ENCODE measurements at regions not wholly inside any gene's neighbourhood (a gene's known extent, or its start where the extent isn't known, plus 50 kb on each side); places are given as distances from the start of the nearest gene placed in this dataset.

- TF ChIP-seq POLR2A (IDR thresholded peaks at IDR 0.05), result no peak
- TF ChIP-seq, protein P1, sequence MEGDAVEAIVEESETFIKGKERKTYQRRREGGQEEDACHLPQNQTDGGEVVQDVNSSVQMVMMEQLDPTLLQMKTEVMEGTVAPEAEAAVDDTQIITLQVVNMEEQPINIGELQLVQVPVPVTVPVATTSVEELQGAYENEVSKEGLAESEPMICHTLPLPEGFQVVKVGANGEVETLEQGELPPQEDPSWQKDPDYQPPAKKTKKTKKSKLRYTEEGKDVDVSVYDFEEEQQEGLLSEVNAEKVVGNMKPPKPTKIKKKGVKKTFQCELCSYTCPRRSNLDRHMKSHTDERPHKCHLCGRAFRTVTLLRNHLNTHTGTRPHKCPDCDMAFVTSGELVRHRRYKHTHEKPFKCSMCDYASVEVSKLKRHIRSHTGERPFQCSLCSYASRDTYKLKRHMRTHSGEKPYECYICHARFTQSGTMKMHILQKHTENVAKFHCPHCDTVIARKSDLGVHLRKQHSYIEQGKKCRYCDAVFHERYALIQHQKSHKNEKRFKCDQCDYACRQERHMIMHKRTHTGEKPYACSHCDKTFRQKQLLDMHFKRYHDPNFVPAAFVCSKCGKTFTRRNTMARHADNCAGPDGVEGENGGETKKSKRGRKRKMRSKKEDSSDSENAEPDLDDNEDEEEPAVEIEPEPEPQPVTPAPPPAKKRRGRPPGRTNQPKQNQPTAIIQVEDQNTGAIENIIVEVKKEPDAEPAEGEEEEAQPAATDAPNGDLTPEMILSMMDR (IDR thresholded peaks at IDR 0.05), result no peak
- no peak for DNase-seq
- H3K36me3 ChIP-seq, result no peaks in the 10 kb centered on the region
- no peak overlapping the region for H3K27ac ChIP-seq
- H3K4me1 ChIP-seq, result no peaks in the 10 kb centered on the region
- H3K27me3 ChIP-seq, result no peaks in the 10 kb centered on the region
- H3K4me3 ChIP-seq, result no peak overlapping the region
- no peaks in the 10 kb centered on the region for H3K9me3 ChIP-seq
These were observed 167.7 kb upstream of the NECTIN3 start for GRCh38 chr3:110903771-110904519.

DNA sequence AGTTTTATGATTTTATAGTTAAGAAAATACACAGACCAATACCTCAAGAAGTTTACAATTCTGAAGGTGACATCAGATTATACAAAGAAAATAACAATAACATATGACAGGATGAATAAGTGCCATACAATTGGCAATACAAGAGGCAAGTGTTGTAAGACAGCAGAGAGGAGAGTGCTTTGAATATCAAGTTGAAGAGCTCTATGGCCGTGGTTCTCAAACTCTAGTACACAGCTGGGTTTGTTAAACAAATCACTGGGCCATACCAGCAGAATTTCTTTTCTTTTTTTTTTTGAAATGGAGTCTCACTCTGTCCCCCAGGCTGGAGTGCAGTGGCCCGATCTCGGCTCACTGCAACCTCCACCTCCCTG is 167.1 kb upstream of the NECTIN3 start:
- Histone ChIP-seq H3K36me3 (no peaks in the 10 kb centered on the region), H3K4me3 (no peak overlapping the region), H3K27me3 (no peaks in the 10 kb centered on the region), H3K27ac (no peak overlapping the region), H3K4me1 (no peaks in the 10 kb centered on the region), H3K9me3 (no peaks in the 10 kb centered on the region)
- no peak for DNase-seq
- TF ChIP-seq, protein P1 (IDR thresholded peaks at IDR 0.05), result no peak
- no peak for TF ChIP-seq POLR2A (IDR thresholded peaks at IDR 0.05)

- Histone ChIP-seq H3K4me1 (no peaks in the 10 kb centered on the region), H3K4me3 (no peak overlapping the region), H3K27me3 (no peaks in the 10 kb centered on the region), H3K27ac (no peak overlapping the region), H3K9me3 (no peaks in the 10 kb centered on the region), H3K36me3 (no peaks in the 10 kb centered on the region)
- DNase-seq, result no peak
- TF ChIP-seq, protein P1 (IDR thresholded peaks at IDR 0.05), result no peak
- TF ChIP-seq POLR2A (IDR thresholded peaks at IDR 0.05), result no peak
These were observed 166.5 kb upstream of the NECTIN3 start for GRCh38 chr3:110905121-110905520.

DNA sequence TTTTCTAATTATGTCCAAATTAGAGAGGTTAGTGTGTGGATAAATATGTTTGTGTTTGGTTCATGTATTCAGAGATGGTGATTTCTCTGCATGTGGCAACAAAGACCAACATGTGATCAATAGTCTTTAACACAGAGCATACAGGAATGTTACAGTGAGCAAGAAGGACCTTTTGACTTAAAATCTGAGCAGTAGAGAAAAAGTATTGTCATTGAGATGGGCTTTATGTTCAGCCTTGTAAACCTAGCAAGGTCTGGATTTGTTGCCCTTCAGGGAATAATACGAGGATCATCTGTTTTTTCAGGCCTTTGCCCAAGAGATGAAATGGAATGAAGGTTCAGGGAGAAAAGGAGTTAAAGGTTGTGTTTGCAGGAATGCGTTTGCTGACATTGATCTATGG is 161.8 kb upstream of the NECTIN3 start:
- no peaks in the 10 kb centered on the region for H3K4me1 ChIP-seq
- no peaks in the 10 kb centered on the region for H3K9me3 ChIP-seq
- H3K36me3 ChIP-seq, result no peaks in the 10 kb centered on the region
- DNase-seq, result no peak
- H3K27ac ChIP-seq, result no peak overlapping the region
- TF ChIP-seq, protein P1 (IDR thresholded peaks at IDR 0.05), result no peak
- no peak for TF ChIP-seq POLR2A (IDR thresholded peaks at IDR 0.05)
- no peak overlapping the region for H3K4me3 ChIP-seq
- no peaks in the 10 kb centered on the region for H3K27me3 ChIP-seq

DNA sequence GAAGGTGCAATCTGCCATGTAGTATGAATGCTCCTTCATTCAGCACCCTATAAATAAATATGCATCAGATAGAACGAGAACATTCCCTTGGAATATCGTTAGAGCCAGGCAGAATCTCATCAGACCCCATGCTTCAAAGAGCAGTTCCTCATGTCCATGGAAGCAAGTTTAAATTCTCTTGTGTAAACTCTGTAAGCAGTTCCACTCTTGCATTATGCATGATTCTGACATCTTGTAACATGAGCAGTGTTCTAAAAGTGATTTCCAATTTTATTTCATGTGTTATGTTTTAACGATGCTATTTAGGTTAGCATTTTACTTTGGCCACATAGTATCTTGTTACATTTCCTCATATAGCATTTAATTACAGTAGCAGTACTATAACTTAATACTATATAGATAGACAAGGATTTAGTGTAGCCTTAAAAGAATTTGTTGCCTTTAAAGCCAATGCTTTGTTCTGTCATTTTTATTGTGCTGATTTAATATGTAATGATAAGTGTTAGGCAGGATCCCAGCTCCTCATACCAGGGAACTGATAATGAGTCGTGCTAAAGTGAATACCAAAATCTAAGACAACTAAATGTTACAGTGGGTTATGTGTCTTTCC is 161.2 kb upstream of the NECTIN3 start:
- Histone ChIP-seq H3K36me3 (no peaks in the 10 kb centered on the region), H3K9me3 (no peaks in the 10 kb centered on the region), H3K4me3 (no peak overlapping the region), H3K27me3 (no peaks in the 10 kb centered on the region), H3K4me1 (no peaks in the 10 kb centered on the region), H3K27ac (no peak overlapping the region)
- TF ChIP-seq POLR2A (IDR thresholded peaks at IDR 0.05), result no peak
- TF ChIP-seq, protein P1 (IDR thresholded peaks at IDR 0.05), result no peak
- DNase-seq, result no peak

Measured in Peyer's patch (tissue), 4 donors.